GM23338 (cell line): ENCODE measurements at regions not wholly inside any gene's neighbourhood (a gene's known extent, or its start where the extent isn't known, plus 50 kb on each side); places are given as distances from the start of the nearest gene placed in this dataset.
A peak's percentile ranks its signal among the peaks of the same experiment; 100 is the strongest.

ENCODE experiments used
- ATAC-seq: fragments of 200-7000 bp; cut with Tn5 transposase; 3 replicates; pipeline ENCODE4 v1.9.1; 2020
- DNase-seq: peaks from one replicate; pipeline ENCODE4 v3.0.0-alpha.2; 2015; ENCODE audit warnings: low spot score
- H2AFZ ChIP-seq: fragments of 200-600 bp; sonication (generic); 2 replicates; pipeline ENCODE4 v1.8.0; 2016; ENCODE audit warnings: antibody characterized with exemption, mild to moderate bottlenecking, moderate library complexity
- H3F3A ChIP-seq: fragments of 200-600 bp; sonication (generic); replicated peaks from 2 replicates; pipeline ENCODE4 v1.8.0; 2017; ENCODE audit warnings: antibody characterized with exemption, mixed run types, low read depth
- H3K27ac ChIP-seq: fragments of 200-600 bp; sonication (generic); 2 replicates; pipeline ENCODE4 v1.6.1; 2016; ENCODE audit warnings: low read depth
- H3K27me3 ChIP-seq: fragments of 200-600 bp; sonication (generic); 2 replicates; pipeline ENCODE4 v1.8.0; 2016; ENCODE audit warnings: mild to moderate bottlenecking, mixed run types, moderate library complexity; ENCODE audit not compliant: insufficient read depth
- H3K36me3 ChIP-seq: fragments of 200-600 bp; sonication (generic); 2 replicates; pipeline ENCODE4 v1.8.0; 2016; ENCODE audit warnings: mild to moderate bottlenecking; ENCODE audit not compliant: insufficient read depth
- H3K4me1 ChIP-seq: fragments of 200-600 bp; sonication (generic); 2 replicates; pipeline ENCODE4 v1.8.0; 2016; ENCODE audit warnings: mild to moderate bottlenecking, moderate library complexity; ENCODE audit not compliant: insufficient read depth
- H3K4me2 ChIP-seq: fragments of 200-600 bp; sonication (generic); 2 replicates; pipeline ENCODE4 v1.7.1; 2017; ENCODE audit warnings: mixed run types
- H3K4me3 ChIP-seq: fragments of 200-600 bp; sonication (generic); 2 replicates; pipeline ENCODE4 v1.6.1; 2016; ENCODE audit warnings: mixed run types
- H3K79me2 ChIP-seq: fragments of 200-600 bp; sonication (generic); replicated peaks from 2 replicates; pipeline ENCODE4 v1.8.0; 2017; ENCODE audit warnings: mild to moderate bottlenecking; ENCODE audit not compliant: insufficient read depth
- H3K9me2 ChIP-seq: fragments of 200-600 bp; sonication (generic); 2 replicates; pipeline ENCODE4 v1.8.0; 2017; ENCODE audit not compliant: insufficient read depth
- H4K20me1 ChIP-seq: fragments of 200-600 bp; sonication (generic); replicated peaks from 2 replicates; pipeline ENCODE4 v1.8.0; 2017; ENCODE audit warnings: mild to moderate bottlenecking; ENCODE audit not compliant: insufficient read depth
- H3K27ac Mint-ChIP-seq: 2 replicates; pipeline ENCODE4 v1.8.0; 2020; ENCODE audit warnings: inconsistent platforms, mild to moderate bottlenecking, moderate library complexity, mixed read lengths
- H3K27me3 Mint-ChIP-seq: 3 replicates; pipeline ENCODE4 v1.8.0; 2022; ENCODE audit warnings: low read depth, mild to moderate bottlenecking, moderate library complexity, mixed read lengths, inconsistent platforms; ENCODE audit not compliant: insufficient read depth, poor library complexity
- H3K36me3 Mint-ChIP-seq: 3 replicates; pipeline ENCODE4 v1.8.0; 2021; ENCODE audit warnings: low read depth, mild to moderate bottlenecking, inconsistent platforms, moderate library complexity, mixed read lengths
- H3K4me1 Mint-ChIP-seq: 3 replicates; pipeline ENCODE4 v1.8.0; 2020; ENCODE audit warnings: mild to moderate bottlenecking, inconsistent platforms, mixed read lengths
- H3K4me3 Mint-ChIP-seq: 3 replicates; pipeline ENCODE4 v1.8.0; 2021; ENCODE audit warnings: moderate library complexity, mild to moderate bottlenecking, inconsistent platforms, mixed read lengths
- H3K9me3 Mint-ChIP-seq: 3 replicates; pipeline ENCODE4 v1.8.0; 2020; ENCODE audit warnings: moderate library complexity, mild to moderate bottlenecking, inconsistent platforms, mixed read lengths
- CREB1 ChIP-seq: fragments of 250-450 bp; sonication (Bioruptor Pico); IDR thresholded peaks from 2 replicates; pipeline ENCODE4 v1.5.0; 2020; ENCODE audit warnings: low read depth, mild to moderate bottlenecking, moderate library complexity
- CTCF ChIP-seq, 2 experiments: fragments of 200-600 bp in 1 of 2; sonication (generic) in 1 of 2; conservative IDR thresholded peaks; 2 replicates each; pipeline versions ENCODE4 v1.5.1 to v1.6.1; 2016 to 2017; ENCODE audit warnings: antibody characterized with exemption in 2 of 2, low read depth in 2 of 2, mild to moderate bottlenecking in 2 of 2, moderate library complexity in 1 of 2
- ETS1 ChIP-seq: IDR thresholded peaks from 2 replicates; pipeline ENCODE4 v1.6.1; 2016; ENCODE audit warnings: antibody characterized with exemption
- POLR2AphosphoS5 ChIP-seq: IDR thresholded peaks from 2 replicates; pipeline ENCODE4 v1.6.1; 2016; ENCODE audit warnings: antibody characterized with exemption, low read depth
- REST ChIP-seq: IDR thresholded peaks from one replicate; pipeline ENCODE4 v1.6.1; 2018; ENCODE audit warnings: antibody characterized with exemption; ENCODE audit not compliant: unreplicated experiment
- ZNF114 ChIP-seq: fragments of 250-450 bp; sonication (Bioruptor Pico); IDR thresholded peaks from 2 replicates; pipeline ENCODE4 v1.5.0; 2020; ENCODE audit warnings: mild to moderate bottlenecking, moderate library complexity

- Histone ChIP-seq H4K20me1 (no peaks in the 10 kb centered on the region), H3K79me2 (no peaks in the 10 kb centered on the region), H3K4me1 (no peaks in the 10 kb centered on the region), H3K27me3 (no peaks in the 10 kb centered on the region), H3K9me2 (no peaks in the 10 kb centered on the region), H3K27ac (no peak overlapping the region), H3K36me3 (no peaks in the 10 kb centered on the region), H3K4me2 (no peak overlapping the region), H3F3A (no peaks in the 10 kb centered on the region), H2AFZ (no peak overlapping the region), H3K4me3 (no peak overlapping the region)
- H3K27me3 Mint-ChIP-seq, result peaks cover 6% of the 10 kb centered on the region
- DNase-seq, result peak; percentile 12
- peaks cover 7% of the 10 kb centered on the region; the same call in 2 of the 3 replicates for H3K4me1 Mint-ChIP-seq
- no peak overlapping the region for H3K4me3 Mint-ChIP-seq
- ATAC-seq, result no peak
- no peaks in the 10 kb centered on the region for H3K9me3 Mint-ChIP-seq
- H3K36me3 Mint-ChIP-seq, result no peaks in the 10 kb centered on the region
- no peak for TF ChIP-seq REST
- no peak overlapping the region for H3K27ac Mint-ChIP-seq
These were observed 105.5 kb upstream of the TBX20 start for GRCh38 chr7:35359423-35359822.

- DNase-seq (no peak), ATAC-seq (no peak)
- H3K79me2 ChIP-seq, result no peaks in the 10 kb centered on the region
- H3K27ac Mint-ChIP-seq, result no peak overlapping the region
- H3K4me3 ChIP-seq, result no peak overlapping the region
- no peak overlapping the region for H3K27ac ChIP-seq
- H3F3A ChIP-seq, result no peaks in the 10 kb centered on the region
- H3K4me2 ChIP-seq, result no peak overlapping the region
- no peaks in the 10 kb centered on the region for H3K9me3 Mint-ChIP-seq
- peaks cover 2% of the 10 kb centered on the region for H3K27me3 Mint-ChIP-seq
- H2AFZ ChIP-seq, result peak overlapping the region; percentile 56; the same call in 1 of the 2 replicates
- H4K20me1 ChIP-seq, result no peaks in the 10 kb centered on the region
- no peaks in the 10 kb centered on the region for H3K9me2 ChIP-seq
- H3K4me3 Mint-ChIP-seq, result no peak overlapping the region
- H3K36me3 Mint-ChIP-seq, result no peaks in the 10 kb centered on the region
- no peaks in the 10 kb centered on the region for H3K36me3 ChIP-seq
- H3K4me1 Mint-ChIP-seq, result peaks cover 10% of the 10 kb centered on the region
- no peaks in the 10 kb centered on the region for H3K27me3 ChIP-seq
- H3K4me1 ChIP-seq, result no peaks in the 10 kb centered on the region
- TF ChIP-seq REST (no peak), ZNF114 (CRISPR knock-in tag) (no peak), CTCF (conservative IDR thresholded peaks at IDR 0.05; ENCODE audit: low read depth in 2 of 2) (no peak), POLR2AphosphoS5 (no peak), ETS1 (no peak), CREB1 (no peak)
These were observed 102.6 kb upstream of the TBX20 start for GRCh38 chr7:35356495-35356894.
